ENCODE measurements at regions not wholly inside any gene's neighbourhood (a gene's known extent, or its start where the extent isn't known, plus 50 kb on each side); places are given as distances from the start of the nearest gene placed in this dataset.

- 0% methylated on average over 1 of the region's 1 CpG for WGBS (ENCODE audit: low lambda C conversion rate)
- in situ Hi-C loops (cut with HindIII; ENCODE audit: extremely low pct_ligation_motif_present, low pct_unique_long_range_greater_than_20kb): no loop called here
- Histone ChIP-seq H3K9me3 (ENCODE audit: low read length) (0 out of 2 replicates have a peak, but pooled peaks cover 7% of the 10 kb centered on the region), H3K79me2 (ENCODE audit: insufficient read depth, low read length) (no peaks in the 10 kb centered on the region), H4K20me1 (ENCODE audit: insufficient read depth, low read length) (no peaks in the 10 kb centered on the region), H3K27ac (ENCODE audit: extremely low read length, insufficient read depth, low read length) (no peak overlapping the region), H3K4me3 (replicated peaks in 1 of 3; ENCODE audit: insufficient read depth in 1 of 3, low read depth in 2 of 3, low read length in 3 of 3) (no peak overlapping the region), H3K36me3 (replicated peaks in 1 of 2; ENCODE audit: control insufficient read depth in 1 of 2, insufficient read depth in 2 of 2, low read length in 2 of 2) (no peaks in the 10 kb centered on the region), H3K9ac (ENCODE audit: insufficient read depth, low read depth, low read length) (no peak overlapping the region), H3K4me1 (ENCODE audit: insufficient read depth, low read length) (no peaks in the 10 kb centered on the region), H3K27me3 (ENCODE audit: control insufficient read depth in 1 of 2, insufficient read depth in 2 of 2, low read length in 2 of 2) (no peaks in the 10 kb centered on the region; a peak in 1 of 5 replicates), H3K4me2 (ENCODE audit: low read depth, low read length) (no peak overlapping the region), H2AFZ (ENCODE audit: low read length) (no peak overlapping the region)
- FAIRE-seq (no peak), ATAC-seq (no peak), DNase-seq (ENCODE audit: low spot score) (no peak)
- BruUV-seq (replicated peaks): no TSS peak
- POLR2A ChIA-PET: no interaction called here
- intact Hi-C loops (cut with micrococcal nuclease; ENCODE audit: unreplicated experiment): no loop called here
- TF ChIP-seq MEF2D (CRISPR knock-in tag; IDR thresholded peaks at IDR 0.05) (no peak), ZNF276 (CRISPR knock-in tag; IDR thresholded peaks at IDR 0.05; ENCODE audit: low read depth) (no peak), ZKSCAN5 (CRISPR knock-in tag; IDR thresholded peaks at IDR 0.05) (no peak), ZBTB2 (CRISPR knock-in tag; IDR thresholded peaks at IDR 0.05; ENCODE audit: low read depth) (no peak), SNAPC2 (CRISPR knock-in tag; IDR thresholded peaks at IDR 0.05) (no peak), PHF8 (CRISPR knock-in tag; IDR thresholded peaks at IDR 0.05) (no peak), ZNF142 (CRISPR knock-in tag; IDR thresholded peaks at IDR 0.05) (no peak), ZNF674 (CRISPR knock-in tag; IDR thresholded peaks at IDR 0.05; ENCODE audit: low read depth) (no peak), ZNF737 (CRISPR knock-in tag; IDR thresholded peaks at IDR 0.05; ENCODE audit: borderline replicate concordance) (no peak), E2F5 (CRISPR knock-in tag; conservative IDR thresholded peaks at IDR 0.05) (no peak), ZNF576 (CRISPR knock-in tag; IDR thresholded peaks at IDR 0.05) (no peak), NPAS2 (CRISPR knock-in tag; IDR thresholded peaks at IDR 0.05; ENCODE audit: borderline replicate concordance) (no peak)
- CTCF ChIA-PET (ENCODE audit: low intra/inter-chr PET ratio, low total read pairs): no interaction called here
Observed at GRCh38 chr1:167148421-167148820, 54.5 kb downstream of the STYXL2 start.
